Esophagus muscularis mucosa (tissue), 4 donors: ENCODE measurements at regions not wholly inside any gene's neighbourhood (a gene's known extent, or its start where the extent isn't known, plus 50 kb on each side); places are given as distances from the start of the nearest gene placed in this dataset.
"Not testable (repeated sequence)": the region's sequence is repeated elsewhere in the genome, so short reads cannot be mapped to it uniquely, and the experiment has no call there.

ENCODE experiments used
- EP300 ChIP-seq: sonication (generic); formaldehyde crosslinking; IDR thresholded peaks from one replicate; pipeline ENCODE4 v1.6.1; 2017; ENCODE audit warnings: antibody characterized with exemption
- POLR2A ChIP-seq: fragments of 450-650 bp; IDR thresholded peaks from one replicate; pipeline ENCODE4 v1.6.1; 2017; ENCODE audit warnings: antibody characterized with exemption, moderate library complexity, mild to moderate bottlenecking, low read depth
- POLR2AphosphoS5 ChIP-seq, 2 donors: sonication (generic); formaldehyde crosslinking; IDR thresholded peaks; one replicate each; pipeline ENCODE4 v1.6.1; 2017; ENCODE audit warnings: antibody characterized with exemption in 2 of 2
- TF ChIP-seq, protein P1 (sequence below), 3 experiments: fragments of 200-600 bp in 2 of 3; fragments of 450-650 bp in 1 of 3; sonication (generic) in 2 of 3; IDR thresholded peaks; one replicate each; pipeline ENCODE4 v1.5.1; 2017 to 2019; ENCODE audit warnings: antibody characterized with exemption in 3 of 3, mild to moderate bottlenecking in 2 of 3, moderate library complexity in 1 of 3

DNA sequence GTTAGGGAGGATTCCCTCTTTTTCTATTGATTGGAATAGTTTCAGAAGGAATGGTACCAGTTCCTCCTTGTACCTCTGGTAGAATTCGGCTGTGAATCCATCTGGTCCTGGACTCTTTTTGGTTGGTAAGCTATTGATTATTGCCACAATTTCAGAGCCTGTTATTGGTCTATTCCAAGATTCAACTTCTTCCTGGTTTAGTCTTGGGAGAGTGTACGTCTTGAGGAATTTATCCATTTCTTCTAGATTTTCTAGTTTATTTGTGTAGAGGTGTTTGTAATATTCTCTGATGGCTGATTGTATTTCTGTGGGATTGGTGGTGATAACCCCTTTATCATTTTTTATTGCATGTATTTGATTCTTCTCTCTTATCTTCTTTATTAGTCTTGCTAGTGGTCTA lies 96.4 kb downstream of the ANKRD30BL start:
- TF ChIP-seq, protein P1, sequence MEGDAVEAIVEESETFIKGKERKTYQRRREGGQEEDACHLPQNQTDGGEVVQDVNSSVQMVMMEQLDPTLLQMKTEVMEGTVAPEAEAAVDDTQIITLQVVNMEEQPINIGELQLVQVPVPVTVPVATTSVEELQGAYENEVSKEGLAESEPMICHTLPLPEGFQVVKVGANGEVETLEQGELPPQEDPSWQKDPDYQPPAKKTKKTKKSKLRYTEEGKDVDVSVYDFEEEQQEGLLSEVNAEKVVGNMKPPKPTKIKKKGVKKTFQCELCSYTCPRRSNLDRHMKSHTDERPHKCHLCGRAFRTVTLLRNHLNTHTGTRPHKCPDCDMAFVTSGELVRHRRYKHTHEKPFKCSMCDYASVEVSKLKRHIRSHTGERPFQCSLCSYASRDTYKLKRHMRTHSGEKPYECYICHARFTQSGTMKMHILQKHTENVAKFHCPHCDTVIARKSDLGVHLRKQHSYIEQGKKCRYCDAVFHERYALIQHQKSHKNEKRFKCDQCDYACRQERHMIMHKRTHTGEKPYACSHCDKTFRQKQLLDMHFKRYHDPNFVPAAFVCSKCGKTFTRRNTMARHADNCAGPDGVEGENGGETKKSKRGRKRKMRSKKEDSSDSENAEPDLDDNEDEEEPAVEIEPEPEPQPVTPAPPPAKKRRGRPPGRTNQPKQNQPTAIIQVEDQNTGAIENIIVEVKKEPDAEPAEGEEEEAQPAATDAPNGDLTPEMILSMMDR (IDR thresholded peaks at IDR 0.05) = not testable (repeated sequence)
- not testable (repeated sequence) for TF ChIP-seq POLR2AphosphoS5 (IDR thresholded peaks at IDR 0.05); POLR2A; EP300
